Prostate gland (tissue), 2 donors: ENCODE measurements at regions not wholly inside any gene's neighbourhood (a gene's known extent, or its start where the extent isn't known, plus 50 kb on each side); places are given as distances from the start of the nearest gene placed in this dataset.

Experiments used
- CTCF ChIP-seq, 4 experiments: fragments of 200-600 bp in 2 of 4; fragments of 450-650 bp in 2 of 4; sonication (generic) in 2 of 4; IDR thresholded peaks; 1 replicate in 3 of 4; 2 replicates in 1 of 4; pipeline ENCODE4 v1.5.1; 2016 to 2019; ENCODE audit warnings: antibody characterized with exemption in 4 of 4, mild to moderate bottlenecking in 2 of 4, moderate library complexity in 2 of 4
- POLR2AphosphoS5 ChIP-seq: sonication (generic); formaldehyde crosslinking; IDR thresholded peaks from one replicate; pipeline ENCODE4 v1.6.1; 2017; ENCODE audit warnings: antibody characterized with exemption

- no peak for TF ChIP-seq CTCF (IDR thresholded peaks at IDR 0.05)
- TF ChIP-seq POLR2AphosphoS5: no peak
These were observed 84.0 kb upstream of the ITPRID2 start for GRCh38 chr2:181807526-181807925.
